Gastrocnemius medialis (tissue), 4 donors: ENCODE measurements at regions not wholly inside any gene's neighbourhood (a gene's known extent, or its start where the extent isn't known, plus 50 kb on each side); places are given as distances from the start of the nearest gene placed in this dataset.

Experiments used
- ATAC-seq, 2 donors: fragments of 150-250 bp; one replicate each; pipeline ENCODE4 v1.9.1; 2016
- DNase-seq, 2 donors: peaks; one replicate each; pipeline ENCODE4 v3.0.0-alpha.2; 2019
- H3K27ac ChIP-seq, 4 donors: fragments of 200-600 bp; sonication (generic); 1 replicate in 1 of 4; 2 replicates in 3 of 4; pipeline ENCODE4 v1.5.1; 2016 to 2018; ENCODE audit warnings: mild to moderate bottlenecking in 2 of 4, moderate library complexity in 1 of 4
- H3K27me3 ChIP-seq, 3 donors: fragments of 200-600 bp; sonication (generic) in 2 of 3; 1 replicate in 1 of 3; 2 replicates in 2 of 3; pipeline versions ENCODE4 v1.5.1 to v1.6.0; 2016 to 2019; ENCODE audit warnings: mild to moderate bottlenecking in 1 of 3, moderate library complexity in 1 of 3
- H3K36me3 ChIP-seq, 2 donors: fragments of 200-600 bp; sonication (generic) in 1 of 2; one replicate each; pipeline ENCODE4 v1.5.1; 2017 to 2018
- H3K4me1 ChIP-seq, 2 donors: fragments of 200-600 bp; sonication (generic) in 1 of 2; one replicate each; pipeline ENCODE4 v1.5.1; 2016 to 2017; ENCODE audit warnings: mild to moderate bottlenecking in 2 of 2
- H3K4me3 ChIP-seq, 4 donors: fragments of 200-600 bp; sonication (generic) in 3 of 4; 1 replicate in 1 of 4; 2 replicates in 3 of 4; pipeline ENCODE4 v1.5.1; 2016 to 2019; ENCODE audit warnings: mild to moderate bottlenecking in 2 of 4
- H3K9me3 ChIP-seq, 3 donors: fragments of 200-600 bp; sonication (generic) in 2 of 3; 1 replicate in 1 of 3; 2 replicates in 2 of 3; pipeline ENCODE4 v1.5.1; 2016 to 2019
- CTCF ChIP-seq, 5 experiments: fragments of 450-650 bp in 3 of 5; fragments of 200-600 bp in 2 of 5; sonication (generic) in 2 of 5; IDR thresholded peaks in 4 of 5; conservative IDR thresholded peaks in 1 of 5; 1 replicate in 4 of 5; 2 replicates in 1 of 5; pipeline ENCODE4 v1.5.1; 2016 to 2019; ENCODE audit warnings: antibody characterized with exemption in 5 of 5, mild to moderate bottlenecking in 3 of 5, moderate library complexity in 3 of 5
- POLR2A ChIP-seq, 2 donors: fragments of 450-650 bp; IDR thresholded peaks; one replicate each; pipeline ENCODE4 v1.6.1; 2017; ENCODE audit warnings: antibody characterized with exemption in 2 of 2, mild to moderate bottlenecking in 2 of 2, moderate library complexity in 2 of 2
- in situ Hi-C, 4 donors: fragments of 200-750 bp; cut with MboI; loops; one replicate each; pipeline versions ENCODE4 v1.15.0 to v1.8.0; 2017; ENCODE audit warnings: low sequenced_read_pairs in 4 of 4
- intact Hi-C: fragments of 100-400 bp; cut with DNase I; formaldehyde crosslinking; loops from one replicate; pipeline ENCODE4 v1.15.1; 2023; ENCODE audit warnings: low total_unique reads

GRCh38 chr2:4265936-4266335 is 562.6 kb downstream of the DCDC2C start:
- DNase-seq (no peak), ATAC-seq (no peak)
- intact Hi-C loops (no loop called here), in situ Hi-C loops (no loop called here)
- Histone ChIP-seq H3K4me3 (no peak overlapping the region), H3K4me1 (no peaks in the 10 kb centered on the region), H3K36me3 (no peaks in the 10 kb centered on the region), H3K27ac (no peak overlapping the region), H3K9me3 (no peaks in the 10 kb centered on the region), H3K27me3 (no peaks in the 10 kb centered on the region)
- TF ChIP-seq POLR2A (IDR thresholded peaks at IDR 0.05): no peak
- no peak for TF ChIP-seq CTCF (IDR thresholded peaks at IDR 0.05 in 4 of 5, conservative IDR thresholded peaks at IDR 0.05 in 1 of 5)

GRCh38 chr2:4269885-4270284 is 566.5 kb downstream of the DCDC2C start:
- DNase-seq (no peak), ATAC-seq (no peak)
- H3K4me3 ChIP-seq: no peak overlapping the region
- TF ChIP-seq CTCF (IDR thresholded peaks at IDR 0.05 in 4 of 5, conservative IDR thresholded peaks at IDR 0.05 in 1 of 5) (no peak), POLR2A (IDR thresholded peaks at IDR 0.05) (no peak)
- H3K4me1 ChIP-seq: no peaks in the 10 kb centered on the region
- in situ Hi-C loops: no loop called here
- H3K9me3 ChIP-seq: no peaks in the 10 kb centered on the region
- no peaks in the 10 kb centered on the region for H3K27me3 ChIP-seq
- no peak overlapping the region for H3K27ac ChIP-seq
- no peaks in the 10 kb centered on the region for H3K36me3 ChIP-seq
- intact Hi-C loops: no loop called here

GRCh38 chr2:4272261-4272858 is 569.0 kb downstream of the DCDC2C start:
- TF ChIP-seq CTCF (IDR thresholded peaks at IDR 0.05 in 4 of 5, conservative IDR thresholded peaks at IDR 0.05 in 1 of 5) (no peak), POLR2A (IDR thresholded peaks at IDR 0.05) (no peak)

GRCh38 chr2:4278392-4278791 is 575.0 kb downstream of the DCDC2C start:
- Histone ChIP-seq H3K9me3 (no peaks in the 10 kb centered on the region), H3K36me3 (no peaks in the 10 kb centered on the region), H3K4me3 (no peak overlapping the region), H3K4me1 (no peaks in the 10 kb centered on the region), H3K27ac (no peak overlapping the region), H3K27me3 (no peaks in the 10 kb centered on the region)
- intact Hi-C loops (no loop called here), in situ Hi-C loops (no loop called here)
- no peak for DNase-seq
- no peak for TF ChIP-seq CTCF (IDR thresholded peaks at IDR 0.05 in 4 of 5, conservative IDR thresholded peaks at IDR 0.05 in 1 of 5)
- TF ChIP-seq POLR2A (IDR thresholded peaks at IDR 0.05): no peak
- ATAC-seq: no peak

More at GRCh38 chr2:4272261-4272858, 569.0 kb downstream of the DCDC2C start:
- no peak overlapping the region for H3K27ac ChIP-seq
- H3K27me3 ChIP-seq: no peaks in the 10 kb centered on the region
- H3K4me3 ChIP-seq: no peak overlapping the region
- in situ Hi-C loops (no loop called here), intact Hi-C loops (no loop called here)
- DNase-seq (no peak), ATAC-seq (no peak)
- no peaks in the 10 kb centered on the region for H3K36me3 ChIP-seq
- H3K9me3 ChIP-seq: no peaks in the 10 kb centered on the region
- no peaks in the 10 kb centered on the region for H3K4me1 ChIP-seq

GRCh38 chr2:4279431-4279830 is 576.1 kb downstream of the DCDC2C start:
- in situ Hi-C loops (no loop called here), intact Hi-C loops (no loop called here)
- TF ChIP-seq CTCF (IDR thresholded peaks at IDR 0.05 in 4 of 5, conservative IDR thresholded peaks at IDR 0.05 in 1 of 5) (no peak), POLR2A (IDR thresholded peaks at IDR 0.05) (no peak)
- Histone ChIP-seq H3K4me1 (no peaks in the 10 kb centered on the region), H3K27ac (no peak overlapping the region), H3K27me3 (no peaks in the 10 kb centered on the region), H3K36me3 (no peaks in the 10 kb centered on the region), H3K4me3 (no peak overlapping the region), H3K9me3 (no peaks in the 10 kb centered on the region)
- no peak for DNase-seq
- ATAC-seq: no peak
